ENCODE measurements at regions not wholly inside any gene's neighbourhood (a gene's known extent, or its start where the extent isn't known, plus 50 kb on each side); places are given as distances from the start of the nearest gene placed in this dataset.

GRCh38 chr9:20041697-20042081 lies 252.9 kb upstream of the SLC24A2 start:
- no peak for TF ChIP-seq JUND (IDR thresholded peaks at IDR 0.05; ENCODE audit: low read depth)
- in situ Hi-C loops (cut with HindIII; ENCODE audit: low pct_unique_long_range_greater_than_20kb, low sequenced_read_pairs): no loop called here
- no peak for DNase-seq (ENCODE audit: low read depth in 1 of 2, low spot score in 1 of 2)

- in situ Hi-C loops (cut with HindIII; ENCODE audit: low pct_unique_long_range_greater_than_20kb, low sequenced_read_pairs): no loop called here
- DNase-seq (ENCODE audit: low read depth in 1 of 2, low spot score in 1 of 2): no peak
- no peak for TF ChIP-seq JUND (IDR thresholded peaks at IDR 0.05; ENCODE audit: low read depth)
These were observed 252.3 kb upstream of the SLC24A2 start for GRCh38 chr9:20040991-20041696.

- TF ChIP-seq JUND (IDR thresholded peaks at IDR 0.05; ENCODE audit: low read depth): no peak
- in situ Hi-C loops (cut with HindIII; ENCODE audit: low pct_unique_long_range_greater_than_20kb, low sequenced_read_pairs): no loop called here
- DNase-seq (ENCODE audit: low read depth in 1 of 2, low spot score in 1 of 2): no peak
These were observed 248.9 kb upstream of the SLC24A2 start for GRCh38 chr9:20037699-20038098.

GRCh38 chr9:20033511-20033910 lies 244.7 kb upstream of the SLC24A2 start:
- no peak for TF ChIP-seq JUND (IDR thresholded peaks at IDR 0.05; ENCODE audit: low read depth)
- in situ Hi-C loops (cut with HindIII; ENCODE audit: low pct_unique_long_range_greater_than_20kb, low sequenced_read_pairs): no loop called here
- no peak for DNase-seq (ENCODE audit: low read depth in 1 of 2, low spot score in 1 of 2)

- no peak for TF ChIP-seq JUND (IDR thresholded peaks at IDR 0.05; ENCODE audit: low read depth)
- in situ Hi-C loops (cut with HindIII; ENCODE audit: low pct_unique_long_range_greater_than_20kb, low sequenced_read_pairs): no loop called here
- no peak for DNase-seq (ENCODE audit: low read depth in 1 of 2, low spot score in 1 of 2)
These were observed 243.7 kb upstream of the SLC24A2 start for GRCh38 chr9:20032413-20033006.

- in situ Hi-C loops (cut with HindIII; ENCODE audit: low pct_unique_long_range_greater_than_20kb, low sequenced_read_pairs): no loop called here
These were observed 243.0 kb upstream of the SLC24A2 start for GRCh38 chr9:20031836-20032235.

GRCh38 chr9:20030671-20031070 lies 241.8 kb upstream of the SLC24A2 start:
- in situ Hi-C loops (cut with HindIII; ENCODE audit: low pct_unique_long_range_greater_than_20kb, low sequenced_read_pairs): no loop called here
- TF ChIP-seq JUND (IDR thresholded peaks at IDR 0.05; ENCODE audit: low read depth): no peak
- no peak for DNase-seq (ENCODE audit: low read depth in 1 of 2, low spot score in 1 of 2)

More at GRCh38 chr9:20031836-20032235, 243.0 kb upstream of the SLC24A2 start:
- DNase-seq (ENCODE audit: low read depth in 1 of 2, low spot score in 1 of 2): no peak
- TF ChIP-seq JUND (IDR thresholded peaks at IDR 0.05; ENCODE audit: low read depth): no peak

GRCh38 chr9:20030221-20030620 lies 241.4 kb upstream of the SLC24A2 start:
- TF ChIP-seq JUND (IDR thresholded peaks at IDR 0.05; ENCODE audit: low read depth): no peak
- in situ Hi-C loops (cut with HindIII; ENCODE audit: low pct_unique_long_range_greater_than_20kb, low sequenced_read_pairs): no loop called here
- no peak for DNase-seq (ENCODE audit: low read depth in 1 of 2, low spot score in 1 of 2)

GRCh38 chr9:20028849-20029231 lies 240.0 kb upstream of the SLC24A2 start:
- in situ Hi-C loops (cut with HindIII; ENCODE audit: low pct_unique_long_range_greater_than_20kb, low sequenced_read_pairs): no loop called here
- no peak for TF ChIP-seq JUND (IDR thresholded peaks at IDR 0.05; ENCODE audit: low read depth)
- DNase-seq (ENCODE audit: low read depth in 1 of 2, low spot score in 1 of 2): no peak

- in situ Hi-C loops (cut with HindIII; ENCODE audit: low pct_unique_long_range_greater_than_20kb, low sequenced_read_pairs): no loop called here
- DNase-seq (ENCODE audit: low read depth in 1 of 2, low spot score in 1 of 2): no peak
- TF ChIP-seq JUND (IDR thresholded peaks at IDR 0.05; ENCODE audit: low read depth): no peak
These were observed 239.5 kb upstream of the SLC24A2 start for GRCh38 chr9:20028192-20028848.

GRCh38 chr9:20023961-20024571 lies 235.2 kb upstream of the SLC24A2 start:
- in situ Hi-C loops (cut with HindIII; ENCODE audit: low pct_unique_long_range_greater_than_20kb, low sequenced_read_pairs): no loop called here
- DNase-seq (ENCODE audit: low read depth in 1 of 2, low spot score in 1 of 2): no peak
- no peak for TF ChIP-seq JUND (IDR thresholded peaks at IDR 0.05; ENCODE audit: low read depth)

- TF ChIP-seq JUND (IDR thresholded peaks at IDR 0.05; ENCODE audit: low read depth): no peak
- in situ Hi-C loops (cut with HindIII; ENCODE audit: low pct_unique_long_range_greater_than_20kb, low sequenced_read_pairs): no loop called here
- DNase-seq (ENCODE audit: low read depth in 1 of 2, low spot score in 1 of 2): no peak
These were observed 234.5 kb upstream of the SLC24A2 start for GRCh38 chr9:20023210-20023905.
